Keratinocyte (primary cell): ENCODE measurements at regions not wholly inside any gene's neighbourhood (a gene's known extent, or its start where the extent isn't known, plus 50 kb on each side); places are given as distances from the start of the nearest gene placed in this dataset.

Source experiments
- DNase-seq: peaks from one replicate; pipeline ENCODE4 v3.0.0-alpha.2; 2011; ENCODE audit warnings: low read depth, missing footprints, low spot score
- FAIRE-seq: peaks from 2 replicates; lab custom pipeline; 2011; peaks lifted over from hg19 to GRCh38; lab: Jason Lieb, UNC
- H2AFZ ChIP-seq: 2 replicates; pipeline ENCODE4 v1.6.0; 2012; ENCODE audit warnings: low read length, control low read depth, inconsistent platforms; ENCODE audit not compliant: control insufficient read depth
- H3K27ac ChIP-seq: 2 replicates; pipeline ENCODE4 v1.5.1; 2011; ENCODE audit warnings: low read length; ENCODE audit not compliant: control insufficient read depth, insufficient read depth
- H3K27me3 ChIP-seq: 3 replicates; pipeline ENCODE4 v1.6.0; 2011; ENCODE audit warnings: low read length; ENCODE audit not compliant: control insufficient read depth, insufficient read depth; ENCODE audit errors: extremely low read depth
- H3K36me3 ChIP-seq, 2 experiments: 2 replicates in 1 of 2; 3 replicates in 1 of 2; pipeline ENCODE4 v1.5.1; 2011; ENCODE audit warnings: low read length in 2 of 2, mild to moderate bottlenecking in 1 of 2; ENCODE audit not compliant: control insufficient read depth in 2 of 2, insufficient read depth in 2 of 2; ENCODE audit errors: extremely low read depth in 1 of 2
- H3K4me1 ChIP-seq: 3 replicates; pipeline ENCODE4 v1.5.1; 2011; ENCODE audit warnings: low read length; ENCODE audit not compliant: control insufficient read depth, insufficient read depth; ENCODE audit errors: extremely low read depth
- H3K4me2 ChIP-seq: 3 replicates; pipeline ENCODE4 v1.6.0; 2011; ENCODE audit warnings: low read depth, low read length; ENCODE audit not compliant: control insufficient read depth, insufficient read depth; ENCODE audit errors: extremely low read depth
- H3K4me3 ChIP-seq, 3 experiments: fragments of 200-600 bp in 1 of 3; sonication (generic) in 1 of 3; 2 replicates in 2 of 3; 3 replicates in 1 of 3; pipeline ENCODE4 v1.5.1; 2011 to 2016; ENCODE audit warnings: low read length in 3 of 3, mild to moderate bottlenecking in 3 of 3, control low read depth in 2 of 3, inconsistent platforms in 1 of 3, low read depth in 1 of 3, mixed read lengths in 1 of 3, mixed run types in 1 of 3, moderate library complexity in 1 of 3; ENCODE audit not compliant: control insufficient read depth in 2 of 3, insufficient read depth in 2 of 3; ENCODE audit errors: extremely low read depth in 1 of 3
- H3K79me2 ChIP-seq: 2 replicates; pipeline ENCODE4 v1.6.0; 2012; ENCODE audit warnings: low read length; ENCODE audit not compliant: control insufficient read depth, insufficient read depth
- H3K9ac ChIP-seq: 3 replicates; pipeline ENCODE4 v1.6.0; 2011; ENCODE audit warnings: low read length; ENCODE audit not compliant: control insufficient read depth, insufficient read depth; ENCODE audit errors: extremely low read depth
- H3K9me1 ChIP-seq: 3 replicates; pipeline ENCODE4 v1.6.0; 2011; ENCODE audit warnings: low read length; ENCODE audit not compliant: control insufficient read depth, insufficient read depth; ENCODE audit errors: extremely low read depth
- H3K9me3 ChIP-seq: 2 replicates; pipeline ENCODE4 v1.5.1; 2012; ENCODE audit warnings: low read depth, low read length; ENCODE audit not compliant: control insufficient read depth
- H4K20me1 ChIP-seq: 3 replicates; pipeline ENCODE4 v1.6.0; 2011; ENCODE audit warnings: low read length; ENCODE audit not compliant: control insufficient read depth, insufficient read depth; ENCODE audit errors: extremely low read depth
- CTCF ChIP-seq, 3 experiments: IDR thresholded peaks in 1 of 3; conservative IDR thresholded peaks in 1 of 3; optimal IDR thresholded peaks in 1 of 3; 2 replicates in 2 of 3; 3 replicates in 1 of 3; pipeline versions ENCODE3 to v1.5.1; 2011; ENCODE audit warnings: low read length in 3 of 3, mild to moderate bottlenecking in 3 of 3, moderate library complexity in 2 of 3, control low read depth in 1 of 3, inconsistent platforms in 1 of 3; ENCODE audit not compliant: insufficient read depth in 2 of 3; ENCODE audit errors: extremely low read depth in 1 of 3
- EZH2 ChIP-seq: IDR thresholded peaks from one replicate; pipeline ENCODE4 v1.6.1; 2012; ENCODE audit warnings: inconsistent platforms, mild to moderate bottlenecking, low read length, moderate library complexity
- dilution Hi-C: fragments of 300-500 bp; cut with MboI; formaldehyde crosslinking; loops from one replicate; pipeline ENCODE4 v1.7.0; 2020; ENCODE audit warnings: low sequenced_read_pairs; ENCODE audit not compliant: extremely low pct_ligation_motif_present

- Histone ChIP-seq H3K9me1 (no peaks in the 10 kb centered on the region), H4K20me1 (no peaks in the 10 kb centered on the region), H3K27me3 (no peaks in the 10 kb centered on the region), H2AFZ (no peak overlapping the region), H3K4me3 (no peak overlapping the region), H3K9me3 (no peaks in the 10 kb centered on the region), H3K9ac (no peak overlapping the region), H3K36me3 (no peaks in the 10 kb centered on the region), H3K4me1 (no peaks in the 10 kb centered on the region), H3K4me2 (no peak overlapping the region), H3K79me2 (no peaks in the 10 kb centered on the region), H3K27ac (no peak overlapping the region)
- no peak for FAIRE-seq
- DNase-seq = no peak
- dilution Hi-C loops = no loop called here
- TF ChIP-seq CTCF (optimal IDR thresholded peaks at IDR 0.05 in 1 of 3, IDR thresholded peaks at IDR 0.05 in 1 of 3, conservative IDR thresholded peaks at IDR 0.05 in 1 of 3; ENCODE audit: extremely low read depth in 1 of 3, insufficient read depth in 2 of 3, low read length in 3 of 3) (no peak), EZH2 (no peak)
Observed at GRCh38 chr13:78036841-78037240, 118.2 kb upstream of the EDNRB start.

GRCh38 chr13:78035500-78035899 lies 116.9 kb upstream of the EDNRB start:
- H3K4me1 ChIP-seq = no peaks in the 10 kb centered on the region
- no peak for FAIRE-seq
- dilution Hi-C loops = no loop called here

More at GRCh38 chr13:78035500-78035899, 116.9 kb upstream of the EDNRB start:
- H2AFZ ChIP-seq = no peak overlapping the region
- H3K9ac ChIP-seq = no peak overlapping the region
- no peak overlapping the region for H3K4me3 ChIP-seq
- no peak overlapping the region for H3K27ac ChIP-seq
- H3K36me3 ChIP-seq = no peaks in the 10 kb centered on the region
- H3K4me2 ChIP-seq = no peak overlapping the region
- no peaks in the 10 kb centered on the region for H3K9me3 ChIP-seq
- H4K20me1 ChIP-seq = no peaks in the 10 kb centered on the region
- H3K9me1 ChIP-seq = no peaks in the 10 kb centered on the region
- DNase-seq = no peak
- no peaks in the 10 kb centered on the region for H3K27me3 ChIP-seq
- TF ChIP-seq EZH2 (no peak), CTCF (optimal IDR thresholded peaks at IDR 0.05 in 1 of 3, IDR thresholded peaks at IDR 0.05 in 1 of 3, conservative IDR thresholded peaks at IDR 0.05 in 1 of 3; ENCODE audit: extremely low read depth in 1 of 3, insufficient read depth in 2 of 3, low read length in 3 of 3) (no peak)
- no peaks in the 10 kb centered on the region for H3K79me2 ChIP-seq
